GM06990 (cell line): ENCODE measurements at regions not wholly inside any gene's neighbourhood (a gene's known extent, or its start where the extent isn't known, plus 50 kb on each side); places are given as distances from the start of the nearest gene placed in this dataset.
"Not testable (repeated sequence)": the region's sequence is repeated elsewhere in the genome, so short reads cannot be mapped to it uniquely, and the experiment has no call there.

Experiments
- DNase-seq: peaks from one replicate; pipeline ENCODE4 v3.0.0-alpha.2; 2011; ENCODE audit not compliant: insufficient read length; ENCODE audit errors: extremely low read depth
- H3K27me3 ChIP-seq: replicated peaks from 2 replicates; pipeline ENCODE4 v1.6.0; 2011; ENCODE audit warnings: low read length; ENCODE audit not compliant: control insufficient read depth, insufficient read depth
- H3K36me3 ChIP-seq: 2 replicates; pipeline ENCODE4 v1.5.1; 2011; ENCODE audit warnings: low read length; ENCODE audit not compliant: control insufficient read depth, insufficient read depth
- H3K4me3 ChIP-seq: replicated peaks from 2 replicates; pipeline ENCODE4 v1.5.1; 2011; ENCODE audit warnings: low read depth, mild to moderate bottlenecking, control low read depth, low read length
- CTCF ChIP-seq: IDR thresholded peaks from 2 replicates; pipeline ENCODE4 v1.5.1; 2011; ENCODE audit warnings: low read length, control low read depth, mild to moderate bottlenecking, inconsistent platforms; ENCODE audit not compliant: insufficient read depth, poor library complexity, severe bottlenecking

DNA sequence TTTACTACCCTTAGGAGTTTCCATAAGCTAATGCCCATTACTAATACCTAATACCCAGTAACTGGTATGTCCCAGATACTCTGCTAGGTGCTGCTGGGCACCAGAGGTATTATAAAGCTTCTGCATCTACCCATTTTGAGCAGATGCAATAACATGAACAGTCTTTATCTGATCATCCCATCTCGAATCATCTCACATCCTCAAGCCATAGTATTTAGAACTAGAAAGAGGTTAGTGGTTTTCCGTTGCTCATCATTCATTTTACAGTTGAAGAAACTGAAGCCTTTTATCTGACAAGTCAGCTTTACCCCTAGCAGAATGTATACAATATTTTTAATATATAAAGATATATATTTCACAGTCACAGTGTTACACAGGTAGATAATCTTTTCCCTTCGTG is 99.1 kb upstream of the TCF4 start:
- DNase-seq: no peak
- Histone ChIP-seq H3K4me3 (no peak overlapping the region), H3K36me3 (no peaks in the 10 kb centered on the region), H3K27me3 (no peaks in the 10 kb centered on the region)
- TF ChIP-seq CTCF: no peak

DNA sequence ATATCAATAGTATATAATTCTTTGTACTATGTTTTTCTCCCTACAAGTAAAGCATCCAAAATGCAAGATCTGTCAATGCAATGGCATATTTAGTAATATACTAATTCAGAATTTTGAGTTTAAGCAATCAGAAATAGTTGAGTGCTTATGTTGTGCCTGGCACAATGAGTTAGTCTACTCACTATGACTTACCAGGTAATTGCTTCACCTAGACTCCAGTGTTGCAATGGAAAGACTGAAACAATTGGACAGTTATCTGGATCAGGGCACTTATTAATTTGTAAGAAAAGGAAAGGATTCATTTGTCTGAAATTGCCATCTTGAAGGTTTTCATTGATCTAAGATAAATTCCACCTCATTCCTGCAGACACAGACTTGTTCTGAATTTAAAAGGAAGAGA is 97.6 kb upstream of the TCF4 start:
- no peak overlapping the region for H3K4me3 ChIP-seq
- DNase-seq: no peak
- no peaks in the 10 kb centered on the region for H3K27me3 ChIP-seq
- no peak for TF ChIP-seq CTCF
- H3K36me3 ChIP-seq: no peaks in the 10 kb centered on the region

DNA sequence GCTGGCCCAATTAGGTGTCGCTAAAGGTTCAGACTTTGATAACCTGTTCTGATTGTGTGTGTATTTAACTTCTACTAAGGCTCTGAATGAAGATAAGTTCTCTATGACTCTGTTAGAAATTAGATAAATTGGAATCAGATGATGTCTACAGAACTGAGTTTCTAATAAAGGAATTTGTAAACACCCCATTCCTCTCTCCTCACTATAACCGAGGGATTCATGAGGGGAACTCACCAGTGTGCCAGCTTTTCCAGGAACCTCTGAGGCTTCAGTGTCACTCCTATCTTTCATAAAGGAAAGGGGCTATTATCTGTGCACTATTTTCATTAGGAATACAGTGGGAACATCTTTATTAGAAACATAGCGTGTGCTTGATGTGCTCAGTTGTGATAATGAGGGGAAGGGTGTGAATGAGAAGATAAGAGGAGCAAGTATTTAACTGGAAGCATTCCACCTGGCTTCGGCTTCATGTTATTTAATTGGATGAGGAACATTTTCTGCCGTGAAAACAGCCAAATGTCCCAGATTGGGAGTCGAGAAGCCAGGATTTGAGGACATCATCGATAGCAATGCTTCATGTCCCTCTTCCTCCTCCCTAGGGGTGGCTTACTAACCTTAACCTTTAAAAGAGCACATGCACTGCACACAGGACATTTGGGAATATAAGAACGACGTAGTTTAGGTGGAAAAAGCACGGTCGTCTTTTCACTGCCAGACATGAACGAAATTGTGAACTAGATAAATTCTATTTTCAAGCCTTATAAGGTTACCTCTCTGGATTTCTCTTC is 84.8 kb upstream of the TCF4 start:
- no peak for TF ChIP-seq CTCF
- Histone ChIP-seq H3K36me3 (no peaks in the 10 kb centered on the region), H3K27me3 (no peaks in the 10 kb centered on the region), H3K4me3 (no peak overlapping the region)
- DNase-seq: no peak

GRCh38 chr18:55665506-55665905 is 77.5 kb upstream of the TCF4 start:
- TF ChIP-seq CTCF: no peak
- H3K27me3 ChIP-seq: no peaks in the 10 kb centered on the region
- no peak for DNase-seq
- H3K4me3 ChIP-seq: no peak overlapping the region
- H3K36me3 ChIP-seq: no peaks in the 10 kb centered on the region

DNA sequence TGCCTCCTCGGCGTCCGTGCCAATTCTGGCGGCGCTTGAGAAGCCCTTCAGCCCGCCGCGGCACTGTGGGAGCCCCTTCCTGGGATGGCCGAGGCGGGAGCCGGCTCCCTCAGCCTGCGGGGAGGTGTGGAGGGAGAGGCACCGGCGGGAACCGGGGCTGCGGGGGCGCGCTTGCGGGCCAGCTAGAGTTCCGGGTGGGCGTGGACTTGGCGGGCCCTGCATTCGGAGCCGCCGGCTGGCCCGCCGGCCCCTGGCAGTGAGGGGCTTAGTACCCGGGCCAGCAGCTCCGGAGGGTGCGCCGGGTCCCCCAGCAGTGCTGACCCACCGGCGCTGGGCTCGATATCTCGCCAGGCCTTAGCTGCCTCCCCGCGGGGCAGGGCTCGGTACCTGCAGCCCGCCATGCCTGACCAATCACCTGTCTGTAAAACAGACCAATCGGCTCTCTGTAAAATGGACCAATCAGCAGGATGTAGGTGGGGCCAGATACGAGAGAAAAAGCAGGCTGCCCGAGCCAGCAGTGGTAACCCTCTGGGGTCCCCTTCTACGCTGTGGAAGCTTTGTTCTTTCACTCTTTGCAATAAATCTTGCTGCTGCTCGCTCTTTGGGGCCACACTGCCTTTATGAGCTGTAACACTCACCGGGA is 76.9 kb upstream of the TCF4 start:
- H3K27me3 ChIP-seq, H3K4me3 ChIP-seq, H3K36me3 ChIP-seq, DNase-seq: not testable (repeated sequence)

- no peaks in the 10 kb centered on the region for H3K27me3 ChIP-seq
- H3K36me3 ChIP-seq: no peaks in the 10 kb centered on the region
- DNase-seq: no peak
- H3K4me3 ChIP-seq: no peak overlapping the region
- no peak for TF ChIP-seq CTCF
Observed at GRCh38 chr18:55663891-55664290, 75.9 kb upstream of the TCF4 start.
